Hepatocyte (in vitro differentiated cells): ENCODE measurements at regions not wholly inside any gene's neighbourhood (a gene's known extent, or its start where the extent isn't known, plus 50 kb on each side); places are given as distances from the start of the nearest gene placed in this dataset.

ENCODE experiments used
- DNase-seq: peaks from one replicate; pipeline ENCODE4 v3.0.0-alpha.2; 2016; ENCODE audit warnings: low spot score
- H2AFZ ChIP-seq: fragments of 200-600 bp; sonication (generic); 2 replicates; pipeline ENCODE4 v1.6.0; 2016; ENCODE audit warnings: antibody characterized with exemption, mild to moderate bottlenecking
- H3K27ac ChIP-seq: fragments of 200-600 bp; sonication (generic); 2 replicates; pipeline ENCODE4 v1.5.1; 2016; ENCODE audit warnings: mild to moderate bottlenecking
- H3K27me3 ChIP-seq: fragments of 200-600 bp; sonication (generic); 2 replicates; pipeline ENCODE4 v1.6.1; 2016
- H3K36me3 ChIP-seq: fragments of 200-600 bp; sonication (generic); replicated peaks from 2 replicates; pipeline ENCODE4 v1.5.1; 2016; ENCODE audit warnings: low read depth; ENCODE audit not compliant: insufficient read depth
- H3K4me1 ChIP-seq: fragments of 200-600 bp; sonication (generic); 2 replicates; pipeline ENCODE4 v1.5.1; 2016; ENCODE audit warnings: mild to moderate bottlenecking, moderate library complexity; ENCODE audit not compliant: insufficient read depth
- H3K4me2 ChIP-seq: fragments of 200-600 bp; sonication (generic); 2 replicates; pipeline ENCODE4 v1.6.0; 2016
- H3K4me3 ChIP-seq: fragments of 200-600 bp; sonication (generic); 2 replicates; pipeline ENCODE4 v1.5.1; 2016; ENCODE audit warnings: mild to moderate bottlenecking
- H3K79me2 ChIP-seq: fragments of 200-600 bp; sonication (generic); 2 replicates; pipeline ENCODE4 v1.6.0; 2017; ENCODE audit warnings: mild to moderate bottlenecking
- H3K9me2 ChIP-seq: fragments of 200-600 bp; sonication (generic); replicated peaks from 2 replicates; pipeline ENCODE4 v1.6.0; 2017; ENCODE audit warnings: mild to moderate bottlenecking; ENCODE audit not compliant: insufficient read depth
- H3K9me3 ChIP-seq: fragments of 200-600 bp; sonication (generic); 2 replicates; pipeline ENCODE4 v1.5.1; 2016; ENCODE audit warnings: low read depth, mild to moderate bottlenecking
- H4K20me1 ChIP-seq: fragments of 200-600 bp; sonication (generic); 2 replicates; pipeline ENCODE4 v1.6.0; 2016; ENCODE audit warnings: mild to moderate bottlenecking; ENCODE audit not compliant: insufficient read depth, poor library complexity, severe bottlenecking
- EZH2 ChIP-seq: fragments of 200-600 bp; sonication (generic); IDR thresholded peaks from 2 replicates; pipeline ENCODE4 v1.6.1; 2016; ENCODE audit warnings: antibody characterized with exemption, mild to moderate bottlenecking, borderline replicate concordance
- EZH2phosphoT487 ChIP-seq: fragments of 200-600 bp; sonication (generic); IDR thresholded peaks from one replicate; pipeline ENCODE4 v1.6.1; 2018; ENCODE audit warnings: antibody characterized with exemption, mild to moderate bottlenecking, low read depth, moderate library complexity; ENCODE audit not compliant: unreplicated experiment, severe bottlenecking
- WGBS: methylation state at CpG from one replicate; pipeline ENCODE4 v1.1.6; 2016; ENCODE audit warnings: low lambda C conversion rate; ENCODE audit errors: missing lambda C conversion rate; 5-methylcytosine and 5-hydroxymethylcytosine counted together
- TF ChIP-seq, protein P1 (sequence below): fragments of 200-600 bp; sonication (generic); IDR thresholded peaks from 2 replicates; pipeline ENCODE4 v1.5.1; 2016; ENCODE audit warnings: antibody characterized with exemption, mild to moderate bottlenecking; ENCODE audit not compliant: poor library complexity

DNA sequence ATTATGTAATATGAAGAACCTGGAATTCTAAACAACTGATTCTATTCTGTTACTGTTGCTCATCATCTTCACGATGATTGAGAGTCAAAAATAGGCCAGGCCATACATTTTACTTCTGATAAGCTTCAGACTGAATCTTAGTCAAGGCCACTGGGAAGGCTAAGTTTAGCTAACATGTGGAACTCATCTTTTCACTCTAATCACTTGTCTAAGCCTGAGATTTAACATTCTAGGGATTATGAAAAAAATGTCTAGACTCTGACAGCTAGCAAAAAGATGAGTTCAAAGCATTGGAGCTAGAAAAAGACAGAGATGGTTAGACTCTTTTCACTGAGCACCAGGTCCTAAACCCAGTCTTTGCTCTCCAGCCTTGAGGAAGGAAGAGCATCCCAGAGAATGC, 656.2 kb upstream of the IGFBP7 start:
- Histone ChIP-seq H3K9me3 (no peaks in the 10 kb centered on the region), H2AFZ (no peak overlapping the region), H3K4me3 (no peak overlapping the region), H3K9me2 (no peaks in the 10 kb centered on the region), H3K79me2 (no peaks in the 10 kb centered on the region), H4K20me1 (no peaks in the 10 kb centered on the region), H3K27ac (no peak overlapping the region), H3K4me2 (no peak overlapping the region), H3K27me3 (no peaks in the 10 kb centered on the region), H3K36me3 (no peaks in the 10 kb centered on the region), H3K4me1 (no peaks in the 10 kb centered on the region)
- WGBS = 44% methylated on average over 1 of the region's 1 CpG
- TF ChIP-seq, protein P1, sequence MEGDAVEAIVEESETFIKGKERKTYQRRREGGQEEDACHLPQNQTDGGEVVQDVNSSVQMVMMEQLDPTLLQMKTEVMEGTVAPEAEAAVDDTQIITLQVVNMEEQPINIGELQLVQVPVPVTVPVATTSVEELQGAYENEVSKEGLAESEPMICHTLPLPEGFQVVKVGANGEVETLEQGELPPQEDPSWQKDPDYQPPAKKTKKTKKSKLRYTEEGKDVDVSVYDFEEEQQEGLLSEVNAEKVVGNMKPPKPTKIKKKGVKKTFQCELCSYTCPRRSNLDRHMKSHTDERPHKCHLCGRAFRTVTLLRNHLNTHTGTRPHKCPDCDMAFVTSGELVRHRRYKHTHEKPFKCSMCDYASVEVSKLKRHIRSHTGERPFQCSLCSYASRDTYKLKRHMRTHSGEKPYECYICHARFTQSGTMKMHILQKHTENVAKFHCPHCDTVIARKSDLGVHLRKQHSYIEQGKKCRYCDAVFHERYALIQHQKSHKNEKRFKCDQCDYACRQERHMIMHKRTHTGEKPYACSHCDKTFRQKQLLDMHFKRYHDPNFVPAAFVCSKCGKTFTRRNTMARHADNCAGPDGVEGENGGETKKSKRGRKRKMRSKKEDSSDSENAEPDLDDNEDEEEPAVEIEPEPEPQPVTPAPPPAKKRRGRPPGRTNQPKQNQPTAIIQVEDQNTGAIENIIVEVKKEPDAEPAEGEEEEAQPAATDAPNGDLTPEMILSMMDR = no peak
- no peak for TF ChIP-seq EZH2
- TF ChIP-seq EZH2phosphoT487 = no peak
- DNase-seq = no peak

DNA sequence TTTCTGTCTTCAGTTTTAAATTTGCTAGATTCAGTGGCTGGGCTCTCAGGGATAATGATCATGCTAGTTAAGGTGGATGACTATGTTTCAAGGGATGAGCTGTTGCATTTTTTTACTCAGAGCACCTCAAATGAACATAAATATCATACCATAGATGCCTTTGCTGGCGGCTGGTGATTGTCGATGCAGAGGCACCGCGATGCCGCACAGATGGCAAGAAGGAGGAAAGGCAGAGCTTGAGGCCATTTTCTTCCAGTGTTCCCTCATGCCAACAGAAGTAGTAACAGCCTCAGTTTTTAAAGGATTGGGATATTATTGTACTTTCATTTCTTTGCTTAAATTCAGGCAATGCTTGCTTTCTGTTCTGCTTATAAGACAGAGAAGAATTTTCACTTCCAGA, 654.7 kb upstream of the IGFBP7 start:
- Histone ChIP-seq H3K4me2 (no peak overlapping the region), H3K4me3 (no peak overlapping the region), H3K4me1 (no peaks in the 10 kb centered on the region), H3K9me2 (no peaks in the 10 kb centered on the region), H3K79me2 (no peaks in the 10 kb centered on the region), H3K36me3 (no peaks in the 10 kb centered on the region), H3K27ac (no peak overlapping the region), H2AFZ (no peak overlapping the region), H3K27me3 (no peaks in the 10 kb centered on the region), H4K20me1 (no peaks in the 10 kb centered on the region), H3K9me3 (no peaks in the 10 kb centered on the region)
- 82% methylated on average over 5 of the region's 5 CpGs for WGBS
- DNase-seq = no peak
- TF ChIP-seq EZH2 (no peak), EZH2phosphoT487 (no peak)
- TF ChIP-seq, protein P1 = no peak

DNA sequence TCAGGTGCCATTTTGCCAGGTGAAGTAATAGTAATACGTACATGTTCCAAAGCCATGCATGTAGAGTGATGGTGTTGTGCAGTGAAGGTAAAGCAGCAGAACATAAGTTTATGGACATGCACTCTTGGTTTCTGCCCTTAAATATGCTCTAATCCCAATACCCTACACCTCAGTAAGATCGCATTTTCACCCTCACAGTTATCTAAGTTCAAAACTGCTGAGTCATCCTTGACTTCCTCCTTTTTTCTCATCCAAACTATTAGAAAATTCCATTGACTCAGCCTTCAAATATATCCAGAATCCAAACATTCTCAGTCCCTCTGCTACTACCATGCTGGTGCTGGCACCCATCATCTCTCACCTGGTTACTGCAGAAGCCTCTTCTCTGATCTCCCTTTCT, 652.9 kb upstream of the IGFBP7 start:
- Histone ChIP-seq H3K4me1 (no peaks in the 10 kb centered on the region), H3K9me2 (no peaks in the 10 kb centered on the region), H3K9me3 (no peaks in the 10 kb centered on the region), H3K27ac (no peak overlapping the region), H2AFZ (no peak overlapping the region), H3K4me3 (no peak overlapping the region), H3K27me3 (no peaks in the 10 kb centered on the region), H3K36me3 (no peaks in the 10 kb centered on the region), H4K20me1 (no peaks in the 10 kb centered on the region), H3K79me2 (no peaks in the 10 kb centered on the region), H3K4me2 (no peak overlapping the region)
- TF ChIP-seq EZH2phosphoT487 (no peak), EZH2 (no peak)
- TF ChIP-seq, protein P1 = no peak
- no peak for DNase-seq
- 83% methylated on average over 2 of the region's 2 CpGs for WGBS

DNA sequence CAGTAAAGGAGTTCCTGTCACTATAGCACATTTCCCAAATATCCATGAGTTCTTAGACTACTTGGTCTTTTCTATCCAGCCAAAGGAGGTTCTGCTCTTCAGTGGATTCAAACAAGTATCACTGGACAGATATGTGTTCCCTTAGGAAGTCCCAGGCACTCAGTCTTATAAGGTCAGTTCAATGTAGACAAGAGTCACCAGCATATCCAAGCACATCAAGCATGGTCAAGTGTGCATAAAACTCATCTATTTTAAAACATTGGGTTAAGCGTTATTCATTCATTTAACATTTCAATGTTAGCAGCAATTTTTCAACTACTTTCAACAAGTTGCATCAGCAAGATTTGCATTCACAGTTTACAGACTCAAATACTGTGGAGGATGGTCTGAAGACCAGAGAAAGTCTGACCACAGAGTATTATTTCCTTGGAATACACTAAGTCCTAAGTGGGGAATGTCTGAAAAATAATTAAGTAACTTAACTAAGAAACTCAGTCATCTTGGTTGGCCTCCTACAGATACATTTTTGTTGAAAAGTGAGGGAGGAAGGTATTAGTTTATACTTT, 630.5 kb upstream of the IGFBP7 start:
- H3K9me2 ChIP-seq = no peaks in the 10 kb centered on the region
- 86% methylated on average over 1 of the region's 1 CpG for WGBS
- DNase-seq = no peak
- H3K27me3 ChIP-seq = no peaks in the 10 kb centered on the region
- H3K4me1 ChIP-seq = no peaks in the 10 kb centered on the region
- H3K79me2 ChIP-seq = no peaks in the 10 kb centered on the region
- no peak overlapping the region for H3K4me3 ChIP-seq
- H3K36me3 ChIP-seq = no peaks in the 10 kb centered on the region
- no peaks in the 10 kb centered on the region for H3K9me3 ChIP-seq
- H2AFZ ChIP-seq = no peak overlapping the region
- TF ChIP-seq EZH2 = no peak
- TF ChIP-seq, protein P1 = no peak
- no peak for TF ChIP-seq EZH2phosphoT487
- H4K20me1 ChIP-seq = no peaks in the 10 kb centered on the region
- no peak overlapping the region for H3K27ac ChIP-seq
- no peak overlapping the region for H3K4me2 ChIP-seq
